Smooth muscle cell (in vitro differentiated cells): ENCODE measurements at regions not wholly inside any gene's neighbourhood (a gene's known extent, or its start where the extent isn't known, plus 50 kb on each side); places are given as distances from the start of the nearest gene placed in this dataset.

Experiments used
- DNase-seq: peaks from one replicate; lab custom pipeline; 2025; ENCODE audit not compliant: unreplicated experiment; lab: John Stamatoyannopoulos, UW
- H2AFZ ChIP-seq: fragments of 200-600 bp; sonication (generic); 2 replicates; pipeline ENCODE4 v1.6.0; 2016; ENCODE audit warnings: antibody characterized with exemption, low read depth, mild to moderate bottlenecking
- H3F3A ChIP-seq: fragments of 200-600 bp; sonication (generic); 2 replicates; pipeline ENCODE4 v1.6.0; 2017; ENCODE audit warnings: antibody characterized with exemption, low read depth
- H3K27ac ChIP-seq: fragments of 200-600 bp; sonication (generic); 2 replicates; pipeline ENCODE4 v1.5.1; 2016; ENCODE audit warnings: low read depth, mild to moderate bottlenecking
- H3K27me3 ChIP-seq: fragments of 200-600 bp; sonication (generic); 2 replicates; pipeline ENCODE4 v1.6.1; 2016; ENCODE audit warnings: low read depth, mild to moderate bottlenecking
- H3K36me3 ChIP-seq: fragments of 200-600 bp; sonication (generic); 2 replicates; pipeline ENCODE4 v1.5.1; 2016; ENCODE audit warnings: low read depth
- H3K4me1 ChIP-seq: fragments of 200-600 bp; sonication (generic); 2 replicates; pipeline ENCODE4 v1.5.1; 2016; ENCODE audit warnings: low read depth
- H3K4me2 ChIP-seq: fragments of 200-600 bp; sonication (generic); 2 replicates; pipeline ENCODE4 v1.6.0; 2016; ENCODE audit warnings: mild to moderate bottlenecking
- H3K4me3 ChIP-seq: fragments of 200-600 bp; sonication (generic); 2 replicates; pipeline ENCODE4 v1.5.1; 2016; ENCODE audit warnings: mild to moderate bottlenecking
- H3K79me2 ChIP-seq: fragments of 200-600 bp; sonication (generic); 2 replicates; pipeline ENCODE4 v1.6.0; 2016; ENCODE audit warnings: low read depth, mild to moderate bottlenecking
- H3K9ac ChIP-seq: fragments of 200-600 bp; sonication (generic); 2 replicates; pipeline ENCODE4 v1.6.0; 2016; ENCODE audit warnings: low read depth
- H3K9me3 ChIP-seq: fragments of 200-600 bp; sonication (generic); replicated peaks from 2 replicates; pipeline ENCODE4 v1.5.1; 2016; ENCODE audit warnings: low read depth
- H4K20me1 ChIP-seq: fragments of 200-600 bp; sonication (generic); 2 replicates; pipeline ENCODE4 v1.6.0; 2016; ENCODE audit warnings: low read depth
- CTCF ChIP-seq: fragments of 200-600 bp; sonication (generic); IDR thresholded peaks from 2 replicates; pipeline ENCODE4 v1.5.1; 2017; ENCODE audit warnings: borderline replicate concordance, mild to moderate bottlenecking, antibody characterized with exemption; ENCODE audit not compliant: insufficient read depth, poor library complexity, severe bottlenecking
- WGBS: methylation state at CpG from one replicate; pipeline ENCODE4 v1.1.7; 2016; ENCODE audit warnings: low lambda C conversion rate; 5-methylcytosine and 5-hydroxymethylcytosine counted together

GRCh38 chr5:8341406-8341805 lies 472.5 kb downstream of the MTRR start:
- no peaks in the 10 kb centered on the region for H3K9me3 ChIP-seq
- DNase-seq, result no peak
- H3F3A ChIP-seq, result no peaks in the 10 kb centered on the region
- 76% methylated on average over 4 of the region's 4 CpGs for WGBS
- H3K36me3 ChIP-seq, result no peaks in the 10 kb centered on the region
- no peak overlapping the region for H3K4me2 ChIP-seq
- H3K79me2 ChIP-seq, result no peaks in the 10 kb centered on the region
- no peak overlapping the region for H3K27ac ChIP-seq
- H4K20me1 ChIP-seq, result no peaks in the 10 kb centered on the region
- H3K4me1 ChIP-seq, result no peaks in the 10 kb centered on the region
- H3K9ac ChIP-seq, result no peak overlapping the region
- H3K4me3 ChIP-seq, result no peak overlapping the region
- H3K27me3 ChIP-seq, result no peaks in the 10 kb centered on the region
- no peak for TF ChIP-seq CTCF
- no peak overlapping the region for H2AFZ ChIP-seq

- no peak for TF ChIP-seq CTCF
- Histone ChIP-seq H3K36me3 (no peaks in the 10 kb centered on the region), H4K20me1 (no peaks in the 10 kb centered on the region), H3K4me2 (no peak overlapping the region), H3F3A (no peaks in the 10 kb centered on the region), H3K4me3 (no peak overlapping the region), H3K9ac (no peak overlapping the region), H3K27ac (no peak overlapping the region), H3K27me3 (no peaks in the 10 kb centered on the region), H2AFZ (no peak overlapping the region), H3K4me1 (no peaks in the 10 kb centered on the region), H3K9me3 (no peaks in the 10 kb centered on the region), H3K79me2 (no peaks in the 10 kb centered on the region)
- WGBS, result 75% methylated on average over 1 of the region's 1 CpG
- DNase-seq, result no peak
Observed at GRCh38 chr5:8347984-8348383, 479.0 kb downstream of the MTRR start.

GRCh38 chr5:8349855-8350254 lies 480.9 kb downstream of the MTRR start:
- H3K4me1 ChIP-seq, result no peaks in the 10 kb centered on the region
- H3K27ac ChIP-seq, result no peak overlapping the region
- WGBS, result 81% methylated on average over 1 of the region's 1 CpG
- no peaks in the 10 kb centered on the region for H3F3A ChIP-seq
- no peak for DNase-seq
- no peak overlapping the region for H2AFZ ChIP-seq
- no peaks in the 10 kb centered on the region for H3K79me2 ChIP-seq
- H3K4me3 ChIP-seq, result no peak overlapping the region
- no peaks in the 10 kb centered on the region for H3K9me3 ChIP-seq
- no peaks in the 10 kb centered on the region for H3K27me3 ChIP-seq
- no peak for TF ChIP-seq CTCF
- no peaks in the 10 kb centered on the region for H4K20me1 ChIP-seq
- H3K4me2 ChIP-seq, result no peak overlapping the region
- H3K36me3 ChIP-seq, result no peaks in the 10 kb centered on the region
- H3K9ac ChIP-seq, result no peak overlapping the region

- no peak overlapping the region for H3K4me3 ChIP-seq
- H3K4me1 ChIP-seq, result no peaks in the 10 kb centered on the region
- H4K20me1 ChIP-seq, result no peaks in the 10 kb centered on the region
- no peaks in the 10 kb centered on the region for H3K79me2 ChIP-seq
- no peak overlapping the region for H3K9ac ChIP-seq
- 85% methylated on average over 6 of the region's 6 CpGs for whole genome bisulfite sequencing
- H3K36me3 ChIP-seq, result no peaks in the 10 kb centered on the region
- H3K27me3 ChIP-seq, result no peaks in the 10 kb centered on the region
- no peak for TF ChIP-seq CTCF
- no peak overlapping the region for H3K4me2 ChIP-seq
- no peaks in the 10 kb centered on the region for H3F3A ChIP-seq
- H3K9me3 ChIP-seq, result no peaks in the 10 kb centered on the region
- no peak overlapping the region for H3K27ac ChIP-seq
- no peak overlapping the region for H2AFZ ChIP-seq
- no peak for DNase-seq
Observed at GRCh38 chr5:8350644-8351339, 481.8 kb downstream of the MTRR start.
